ENCODE measurements at regions not wholly inside any gene's neighbourhood (a gene's known extent, or its start where the extent isn't known, plus 50 kb on each side); places are given as distances from the start of the nearest gene placed in this dataset.

DNA sequence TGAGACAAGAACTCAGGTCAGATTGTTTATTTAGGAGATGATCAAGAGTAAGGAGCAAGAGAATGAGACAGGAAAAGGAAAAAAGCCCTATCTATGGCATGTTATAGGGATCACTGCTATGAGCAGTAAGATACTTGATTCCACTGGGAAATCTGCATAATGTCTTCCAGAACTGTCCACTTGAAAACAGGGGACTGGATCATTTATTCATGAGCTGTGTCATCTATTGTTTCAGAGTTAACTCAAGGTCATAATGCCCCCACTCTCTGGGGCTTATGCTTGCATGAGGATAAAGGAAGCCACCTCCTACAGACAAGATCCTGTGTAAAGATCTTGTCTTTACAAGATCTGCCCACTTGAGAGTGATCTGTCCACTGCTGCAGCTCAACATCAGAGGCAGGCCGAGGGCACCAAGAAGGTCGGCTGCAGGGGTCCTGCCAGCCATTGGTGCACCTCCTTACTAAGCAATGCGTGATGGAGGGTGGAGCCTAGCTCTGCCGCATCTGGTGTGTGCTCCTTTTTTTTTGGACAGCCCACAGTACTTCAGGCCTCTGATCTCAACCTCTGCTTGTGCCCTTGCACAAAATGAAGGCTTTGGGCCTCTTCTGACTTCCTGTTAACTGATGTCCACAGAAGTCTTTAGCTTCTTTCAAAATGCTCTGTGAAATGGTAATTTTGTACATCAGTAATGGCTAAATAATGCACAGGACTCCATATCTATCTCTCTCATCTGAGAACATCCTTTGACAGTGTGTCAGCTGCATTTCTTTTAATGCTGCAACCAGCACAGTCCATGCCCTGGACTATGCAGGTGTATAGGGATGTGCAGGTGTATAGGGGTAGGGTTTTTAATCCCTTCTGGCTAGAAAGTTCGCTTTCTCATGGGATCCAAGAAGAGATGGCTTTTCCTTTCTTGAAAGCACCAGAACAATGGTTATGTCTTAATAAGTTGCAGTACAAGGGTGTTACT is 95.9 kb upstream of the TRPC3 start:
- Histone ChIP-seq H3K4me3 (ENCODE audit: low read length) (no peak overlapping the region), H3K36me3 (ENCODE audit: low read depth, low read length) (no peaks in the 10 kb centered on the region), H4K20me1 (ENCODE audit: low read length) (no peaks in the 10 kb centered on the region), H3K4me2 (ENCODE audit: low read length) (no peak overlapping the region), H2AFZ (ENCODE audit: low read length) (no peak overlapping the region), H3K9ac (ENCODE audit: low read length) (no peak overlapping the region), H3K27ac (ENCODE audit: low read length) (no peak overlapping the region), H3K79me2 (ENCODE audit: low read length) (no peaks in the 10 kb centered on the region), H3K4me1 (ENCODE audit: insufficient read depth, low read length) (peaks cover 13% of the 10 kb centered on the region), H3K9me2 (replicated peaks; ENCODE audit: low read length) (no peaks in the 10 kb centered on the region), H3F3A (ENCODE audit: low read length, unreplicated experiment) (no peaks in the 10 kb centered on the region), H3K9me3 (ENCODE audit: low read length) (no peaks in the 10 kb centered on the region), H3K27me3 (ENCODE audit: low read length) (no peaks in the 10 kb centered on the region)
- TF ChIP-seq EZH2phosphoT487 (IDR thresholded peaks at IDR 0.05; ENCODE audit: borderline replicate concordance, low read length) (no peak), EZH2 (IDR thresholded peaks at IDR 0.05; ENCODE audit: low read length, unreplicated experiment) (no peak)
- TF ChIP-seq, protein P1, sequence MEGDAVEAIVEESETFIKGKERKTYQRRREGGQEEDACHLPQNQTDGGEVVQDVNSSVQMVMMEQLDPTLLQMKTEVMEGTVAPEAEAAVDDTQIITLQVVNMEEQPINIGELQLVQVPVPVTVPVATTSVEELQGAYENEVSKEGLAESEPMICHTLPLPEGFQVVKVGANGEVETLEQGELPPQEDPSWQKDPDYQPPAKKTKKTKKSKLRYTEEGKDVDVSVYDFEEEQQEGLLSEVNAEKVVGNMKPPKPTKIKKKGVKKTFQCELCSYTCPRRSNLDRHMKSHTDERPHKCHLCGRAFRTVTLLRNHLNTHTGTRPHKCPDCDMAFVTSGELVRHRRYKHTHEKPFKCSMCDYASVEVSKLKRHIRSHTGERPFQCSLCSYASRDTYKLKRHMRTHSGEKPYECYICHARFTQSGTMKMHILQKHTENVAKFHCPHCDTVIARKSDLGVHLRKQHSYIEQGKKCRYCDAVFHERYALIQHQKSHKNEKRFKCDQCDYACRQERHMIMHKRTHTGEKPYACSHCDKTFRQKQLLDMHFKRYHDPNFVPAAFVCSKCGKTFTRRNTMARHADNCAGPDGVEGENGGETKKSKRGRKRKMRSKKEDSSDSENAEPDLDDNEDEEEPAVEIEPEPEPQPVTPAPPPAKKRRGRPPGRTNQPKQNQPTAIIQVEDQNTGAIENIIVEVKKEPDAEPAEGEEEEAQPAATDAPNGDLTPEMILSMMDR (conservative IDR thresholded peaks at IDR 0.05; ENCODE audit: low read depth, low read length), result no peak
- no peak for ATAC-seq
- ChIA-PET CTCF (no interaction called here), POLR2A (ENCODE audit: unreplicated experiment) (no interaction called here)
- intact Hi-C loops (cut with micrococcal nuclease), result no loop called here
- no peak for DNase-seq
- no TSS peak for BruUV-seq (replicated peaks)

DNA sequence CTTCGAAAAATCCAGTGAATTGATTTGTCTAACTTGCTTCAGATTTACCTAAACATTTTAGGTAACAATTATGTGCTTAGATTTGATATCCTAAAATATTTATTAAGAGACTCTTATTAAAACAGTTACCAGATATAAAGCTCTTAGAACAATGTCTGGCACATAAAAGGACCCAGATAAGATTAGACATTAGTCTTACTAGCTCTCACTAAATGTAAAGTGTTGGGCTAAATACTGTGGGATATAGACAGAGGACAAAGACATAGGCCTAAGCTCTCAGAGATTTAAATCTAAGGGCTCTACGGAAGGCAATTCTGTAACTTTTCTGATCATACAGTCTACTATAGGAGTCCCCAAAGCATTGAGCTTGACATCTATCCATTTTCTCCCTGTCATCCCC is 94.4 kb upstream of the TRPC3 start:
- H3K36me3 ChIP-seq (ENCODE audit: low read depth, low read length), result no peaks in the 10 kb centered on the region
- H3K27me3 ChIP-seq (ENCODE audit: low read length), result no peaks in the 10 kb centered on the region
- TF ChIP-seq, protein P1 (conservative IDR thresholded peaks at IDR 0.05; ENCODE audit: low read depth, low read length), result no peak
- no peak for TF ChIP-seq EZH2 (IDR thresholded peaks at IDR 0.05; ENCODE audit: low read length, unreplicated experiment)
- TF ChIP-seq EZH2phosphoT487 (IDR thresholded peaks at IDR 0.05; ENCODE audit: borderline replicate concordance, low read length), result no peak
- H3K4me2 ChIP-seq (ENCODE audit: low read length), result no peak overlapping the region
- H3K9me3 ChIP-seq (ENCODE audit: low read length), result no peaks in the 10 kb centered on the region
- no peak overlapping the region for H3K4me3 ChIP-seq (ENCODE audit: low read length)
- no peaks in the 10 kb centered on the region for H3F3A ChIP-seq (ENCODE audit: low read length, unreplicated experiment)
- H4K20me1 ChIP-seq (ENCODE audit: low read length), result no peaks in the 10 kb centered on the region
- H3K79me2 ChIP-seq (ENCODE audit: low read length), result no peaks in the 10 kb centered on the region
- DNase-seq, result no peak
- no peak overlapping the region for H3K9ac ChIP-seq (ENCODE audit: low read length)
- H3K4me1 ChIP-seq (ENCODE audit: insufficient read depth, low read length), result peaks cover 13% of the 10 kb centered on the region
- intact Hi-C loops (cut with micrococcal nuclease), result no loop called here
- ChIA-PET CTCF (no interaction called here), POLR2A (ENCODE audit: unreplicated experiment) (no interaction called here)
- no peak overlapping the region for H2AFZ ChIP-seq (ENCODE audit: low read length)
- H3K27ac ChIP-seq (ENCODE audit: low read length), result no peak overlapping the region
- no TSS peak for BruUV-seq (replicated peaks)
- no peak for ATAC-seq
- no peaks in the 10 kb centered on the region for H3K9me2 ChIP-seq (replicated peaks; ENCODE audit: low read length)

DNA sequence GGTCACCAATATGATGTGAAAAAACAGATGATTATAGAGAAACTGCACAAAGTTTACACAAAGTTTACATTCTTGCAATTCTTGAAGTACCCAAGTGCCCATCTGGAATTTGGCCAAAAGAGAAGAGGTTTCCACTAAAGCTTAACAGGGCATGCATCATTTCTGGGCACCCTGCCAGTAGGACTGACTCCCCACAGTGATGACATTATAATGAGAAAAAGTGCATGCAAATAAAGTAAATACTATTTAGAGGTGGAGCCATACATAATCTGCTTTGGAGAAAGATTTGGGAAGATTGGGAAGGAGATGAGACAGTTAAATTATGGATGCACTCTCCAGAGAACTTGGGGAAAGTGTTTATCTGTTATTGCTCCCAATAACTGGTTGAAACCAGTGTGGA is 93.7 kb upstream of the TRPC3 start:
- ATAC-seq (peak; percentile 95), DNase-seq (peak; percentile 97)
- no peaks in the 10 kb centered on the region for H3K36me3 ChIP-seq (ENCODE audit: low read depth, low read length)
- BruUV-seq (replicated peaks), result no TSS peak
- H3K4me2 ChIP-seq (ENCODE audit: low read length), result 0 out of 2 replicates have a peak overlapping the region, but pooled peaks have one; percentile 29
- no peaks in the 10 kb centered on the region for H4K20me1 ChIP-seq (ENCODE audit: low read length)
- H3K4me3 ChIP-seq (ENCODE audit: low read length), result no peak overlapping the region
- H3K9me2 ChIP-seq (replicated peaks; ENCODE audit: low read length), result no peaks in the 10 kb centered on the region
- H3K9ac ChIP-seq (ENCODE audit: low read length), result no peak overlapping the region
- H2AFZ ChIP-seq (ENCODE audit: low read length), result no peak overlapping the region
- H3K79me2 ChIP-seq (ENCODE audit: low read length), result no peaks in the 10 kb centered on the region
- TF ChIP-seq EZH2 (IDR thresholded peaks at IDR 0.05; ENCODE audit: low read length, unreplicated experiment), result no peak
- TF ChIP-seq, protein P1 (conservative IDR thresholded peaks at IDR 0.05; ENCODE audit: low read depth, low read length), result no peak
- no peak for TF ChIP-seq EZH2phosphoT487 (IDR thresholded peaks at IDR 0.05; ENCODE audit: borderline replicate concordance, low read length)
- no peaks in the 10 kb centered on the region for H3K27me3 ChIP-seq (ENCODE audit: low read length)
- H3F3A ChIP-seq (ENCODE audit: low read length, unreplicated experiment), result no peaks in the 10 kb centered on the region
- ChIA-PET POLR2A (ENCODE audit: unreplicated experiment) (no interaction called here), CTCF (no interaction called here)
- H3K27ac ChIP-seq (ENCODE audit: low read length), result no peak overlapping the region
- H3K4me1 ChIP-seq (ENCODE audit: insufficient read depth, low read length), result peaks cover 13% of the 10 kb centered on the region
- intact Hi-C loops (cut with micrococcal nuclease), result no loop called here
- no peaks in the 10 kb centered on the region for H3K9me3 ChIP-seq (ENCODE audit: low read length)

All from PC-3 (cell line).